ENCODE measurements at regions not wholly inside any gene's neighbourhood (a gene's known extent, or its start where the extent isn't known, plus 50 kb on each side); places are given as distances from the start of the nearest gene placed in this dataset.
"Not testable (repeated sequence)": the region's sequence is repeated elsewhere in the genome, so short reads cannot be mapped to it uniquely, and the experiment has no call there.

- DNase-seq (ENCODE audit: insufficient read length, low spot score) (no peak), FAIRE-seq (no peak)
These were observed 95.8 kb upstream of the TBCA start for GRCh38 chr5:77871946-77872345.

- no peak for DNase-seq (ENCODE audit: insufficient read length, low spot score)
- no peak for FAIRE-seq
These were observed 94.9 kb upstream of the TBCA start for GRCh38 chr5:77871016-77871415.

GRCh38 chr5:77869116-77869798 is 93.1 kb upstream of the TBCA start:
- DNase-seq (ENCODE audit: insufficient read length, low spot score): no peak
- no peak for FAIRE-seq

- FAIRE-seq: peak; percentile 74
These were observed 91.8 kb upstream of the TBCA start for GRCh38 chr5:77867914-77868313.

GRCh38 chr5:77867194-77867691 is 91.1 kb upstream of the TBCA start:
- no peak for DNase-seq (ENCODE audit: insufficient read length, low spot score)
- no peak for FAIRE-seq

More at GRCh38 chr5:77867914-77868313, 91.8 kb upstream of the TBCA start:
- no peak for DNase-seq (ENCODE audit: insufficient read length, low spot score)

GRCh38 chr5:77866198-77866597 is 90.1 kb upstream of the TBCA start:
- FAIRE-seq: peak; percentile 4
- no peak for DNase-seq (ENCODE audit: insufficient read length, low spot score)

GRCh38 chr5:77864997-77865396 is 88.9 kb upstream of the TBCA start:
- FAIRE-seq (no peak), DNase-seq (ENCODE audit: insufficient read length, low spot score) (no peak)

GRCh38 chr5:77863181-77863580 is 87.0 kb upstream of the TBCA start:
- DNase-seq (ENCODE audit: insufficient read length, low spot score) (no peak), FAIRE-seq (no peak)

- DNase-seq (ENCODE audit: insufficient read length, low spot score): no peak
- no peak for FAIRE-seq
These were observed 85.4 kb upstream of the TBCA start for GRCh38 chr5:77861576-77861975.

- DNase-seq (ENCODE audit: insufficient read length, low spot score) (no peak), FAIRE-seq (no peak)
These were observed 83.2 kb upstream of the TBCA start for GRCh38 chr5:77859306-77859705.

- FAIRE-seq; DNase-seq (ENCODE audit: insufficient read length, low spot score): not testable (repeated sequence)
These were observed 82.5 kb upstream of the TBCA start for GRCh38 chr5:77858678-77859077.

GRCh38 chr5:77855369-77855768 is 79.2 kb upstream of the TBCA start:
- DNase-seq (ENCODE audit: insufficient read length, low spot score) (no peak), FAIRE-seq (no peak)

- DNase-seq (ENCODE audit: insufficient read length, low spot score) (no peak), FAIRE-seq (no peak)
These were observed 77.3 kb upstream of the TBCA start for GRCh38 chr5:77853353-77853907.

GRCh38 chr5:77852514-77853352 is 76.6 kb upstream of the TBCA start:
- DNase-seq (ENCODE audit: insufficient read length, low spot score): peak; percentile 70

GRCh38 chr5:77852068-77852513 is 76.0 kb upstream of the TBCA start:
- DNase-seq (ENCODE audit: insufficient read length, low spot score) (no peak), FAIRE-seq (no peak)

More at GRCh38 chr5:77852514-77853352, 76.6 kb upstream of the TBCA start:
- FAIRE-seq: peak; percentile 87

GRCh38 chr5:77851176-77852067 is 75.3 kb upstream of the TBCA start:
- FAIRE-seq (peak; percentile 91), DNase-seq (ENCODE audit: insufficient read length, low spot score) (peak; percentile 35)

- FAIRE-seq: no peak
These were observed 74.5 kb upstream of the TBCA start for GRCh38 chr5:77850536-77851175.

GRCh38 chr5:77849308-77849900 is 73.3 kb upstream of the TBCA start:
- DNase-seq (ENCODE audit: insufficient read length, low spot score) (no peak), FAIRE-seq (no peak)

More at GRCh38 chr5:77850536-77851175, 74.5 kb upstream of the TBCA start:
- DNase-seq (ENCODE audit: insufficient read length, low spot score): no peak

- DNase-seq (ENCODE audit: insufficient read length, low spot score) (no peak), FAIRE-seq (no peak)
These were observed 71.7 kb upstream of the TBCA start for GRCh38 chr5:77847814-77848290.

All from HTR-8/SVneo (cell line).